HAP-1 (cell line): ENCODE measurements at regions not wholly inside any gene's neighbourhood (a gene's known extent, or its start where the extent isn't known, plus 50 kb on each side); places are given as distances from the start of the nearest gene placed in this dataset.
"Not testable (repeated sequence)": the region's sequence is repeated elsewhere in the genome, so short reads cannot be mapped to it uniquely, and the experiment has no call there.

Experiments
- DNase-seq, 2 experiments: peaks; one replicate each; pipeline ENCODE4 v3.0.0-alpha.2; 2016 to 2020; ENCODE audit warnings: low spot score in 2 of 2
- H3K27me3 ChIP-seq: fragments of 250-450 bp; sonication (Bioruptor Pico); 2 replicates; pipeline ENCODE4 v1.5.1; 2020; ENCODE audit warnings: low read depth, mild to moderate bottlenecking, moderate library complexity
- H3K36me3 ChIP-seq: fragments of 250-450 bp; sonication (Bioruptor Pico); replicated peaks from 2 replicates; pipeline ENCODE4 v1.5.1; 2020; ENCODE audit warnings: mild to moderate bottlenecking
- H3K4me1 ChIP-seq: fragments of 250-450 bp; sonication (Bioruptor Pico); 2 replicates; pipeline ENCODE4 v1.5.1; 2020; ENCODE audit warnings: mild to moderate bottlenecking
- H3K4me3 ChIP-seq: fragments of 250-450 bp; sonication (Bioruptor Pico); 2 replicates; pipeline ENCODE4 v1.5.1; 2020; ENCODE audit warnings: mild to moderate bottlenecking, moderate library complexity
- H3K9me3 ChIP-seq: fragments of 250-450 bp; sonication (Bioruptor Pico); 2 replicates; pipeline ENCODE4 v1.5.1; 2020; ENCODE audit warnings: mild to moderate bottlenecking, moderate library complexity
- in situ Hi-C: fragments of 300-500 bp; cut with MboI; formaldehyde crosslinking; loops from 3 replicates; pipeline ENCODE4 v1.14.3; 2020; ENCODE audit warnings: low sequenced_read_pairs, inconsistent platforms, mixed read lengths

DNA sequence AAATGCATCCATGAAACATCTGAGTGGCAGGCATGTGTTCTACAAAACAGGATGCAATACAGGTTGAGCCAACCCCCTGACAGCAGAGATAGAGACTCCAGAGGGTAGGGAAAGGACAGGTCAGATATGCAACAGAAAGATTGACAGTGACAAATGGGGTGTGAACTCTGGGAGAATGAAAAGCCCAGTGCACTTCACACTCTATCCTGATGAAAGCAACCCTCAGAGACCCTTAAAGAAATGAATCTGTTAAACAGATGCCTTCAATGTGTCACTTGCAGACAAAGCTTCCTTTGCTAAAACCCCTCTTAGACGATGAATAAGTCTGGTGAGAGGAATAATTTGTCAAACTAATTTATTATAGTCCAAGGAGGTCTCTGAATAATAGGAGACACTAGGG, 89.9 kb downstream of the RFPL4B start:
- no peaks in the 10 kb centered on the region for H3K27me3 ChIP-seq
- H3K4me3 ChIP-seq: no peak overlapping the region
- peaks cover 11% of the 10 kb centered on the region for H3K4me1 ChIP-seq
- DNase-seq: peak in 1 of 2 experiments; percentile 36
- H3K9me3 ChIP-seq: no peaks in the 10 kb centered on the region
- in situ Hi-C loops: no loop called here
- H3K36me3 ChIP-seq: no peaks in the 10 kb centered on the region

DNA sequence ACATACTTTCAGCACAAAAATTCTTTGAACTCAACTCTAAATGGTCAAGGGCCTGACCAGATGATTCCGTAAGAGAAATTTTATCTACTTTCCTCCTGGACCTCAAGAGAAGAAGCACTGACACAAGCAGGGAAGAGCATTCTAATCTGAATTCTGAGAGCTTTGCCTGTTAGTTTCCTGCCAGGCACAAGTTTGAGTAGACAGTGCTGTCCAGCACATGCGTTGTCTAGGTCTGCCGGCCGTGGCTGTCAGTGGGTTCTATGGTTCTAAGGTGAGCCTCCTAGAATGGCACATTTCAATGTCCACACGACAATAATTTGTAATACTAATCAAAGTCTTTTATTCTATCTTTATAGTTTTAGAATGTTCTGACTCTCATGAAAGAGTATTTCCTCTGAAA, 91.9 kb downstream of the RFPL4B start:
- Histone ChIP-seq H3K4me1 (peaks cover 6% of the 10 kb centered on the region), H3K9me3 (no peaks in the 10 kb centered on the region), H3K4me3 (no peak overlapping the region), H3K27me3 (no peaks in the 10 kb centered on the region), H3K36me3 (no peaks in the 10 kb centered on the region)
- DNase-seq: no peak
- in situ Hi-C loops: no loop called here

DNA sequence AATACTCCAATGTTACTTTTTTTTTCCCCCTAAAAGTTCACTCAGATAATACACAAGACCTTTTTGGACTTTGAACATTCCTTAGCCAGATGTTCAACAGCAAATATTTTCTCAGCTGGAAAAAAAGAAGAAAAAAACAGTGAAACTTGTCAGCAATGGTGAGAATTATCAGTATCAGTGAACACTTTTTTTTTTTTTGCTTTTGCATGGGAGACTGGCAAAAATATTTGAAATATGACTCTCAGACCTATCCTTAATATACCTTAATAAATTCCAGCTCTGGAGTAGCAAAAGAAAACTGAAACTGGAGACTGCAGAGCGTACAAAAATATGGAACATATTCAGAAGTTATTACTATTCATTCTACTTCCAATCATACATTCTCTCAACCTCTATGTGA, 92.3 kb downstream of the RFPL4B start:
- H3K27me3 ChIP-seq: no peaks in the 10 kb centered on the region
- no peaks in the 10 kb centered on the region for H3K36me3 ChIP-seq
- H3K9me3 ChIP-seq: no peaks in the 10 kb centered on the region
- in situ Hi-C loops: no loop called here
- H3K4me1 ChIP-seq: peaks cover 3% of the 10 kb centered on the region
- H3K4me3 ChIP-seq: no peak overlapping the region
- no peak for DNase-seq

DNA sequence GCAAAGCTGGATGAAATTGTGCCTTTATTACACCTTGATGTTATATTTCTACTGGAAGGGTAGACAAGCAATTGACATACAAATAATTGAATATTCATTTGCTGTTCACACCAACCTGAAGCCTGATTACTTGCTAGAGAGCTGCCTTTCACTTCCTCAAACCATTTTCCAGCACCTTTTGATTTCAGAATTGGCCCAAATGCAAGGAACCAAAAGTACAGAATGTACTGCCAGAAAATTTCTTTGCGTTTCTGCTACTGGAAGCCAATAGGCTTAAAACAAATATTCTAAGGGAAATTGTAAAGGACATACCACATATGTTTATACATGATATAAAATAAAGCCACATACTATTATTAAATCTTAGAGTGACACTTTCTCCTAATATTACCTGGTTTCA, 94.5 kb downstream of the RFPL4B start:
- H3K4me3 ChIP-seq: no peak overlapping the region
- H3K4me1 ChIP-seq: peaks cover 3% of the 10 kb centered on the region; the same call in 1 of the 2 replicates
- no peaks in the 10 kb centered on the region for H3K36me3 ChIP-seq
- in situ Hi-C loops: no loop called here
- no peaks in the 10 kb centered on the region for H3K9me3 ChIP-seq
- no peaks in the 10 kb centered on the region for H3K27me3 ChIP-seq
- no peak for DNase-seq

DNA sequence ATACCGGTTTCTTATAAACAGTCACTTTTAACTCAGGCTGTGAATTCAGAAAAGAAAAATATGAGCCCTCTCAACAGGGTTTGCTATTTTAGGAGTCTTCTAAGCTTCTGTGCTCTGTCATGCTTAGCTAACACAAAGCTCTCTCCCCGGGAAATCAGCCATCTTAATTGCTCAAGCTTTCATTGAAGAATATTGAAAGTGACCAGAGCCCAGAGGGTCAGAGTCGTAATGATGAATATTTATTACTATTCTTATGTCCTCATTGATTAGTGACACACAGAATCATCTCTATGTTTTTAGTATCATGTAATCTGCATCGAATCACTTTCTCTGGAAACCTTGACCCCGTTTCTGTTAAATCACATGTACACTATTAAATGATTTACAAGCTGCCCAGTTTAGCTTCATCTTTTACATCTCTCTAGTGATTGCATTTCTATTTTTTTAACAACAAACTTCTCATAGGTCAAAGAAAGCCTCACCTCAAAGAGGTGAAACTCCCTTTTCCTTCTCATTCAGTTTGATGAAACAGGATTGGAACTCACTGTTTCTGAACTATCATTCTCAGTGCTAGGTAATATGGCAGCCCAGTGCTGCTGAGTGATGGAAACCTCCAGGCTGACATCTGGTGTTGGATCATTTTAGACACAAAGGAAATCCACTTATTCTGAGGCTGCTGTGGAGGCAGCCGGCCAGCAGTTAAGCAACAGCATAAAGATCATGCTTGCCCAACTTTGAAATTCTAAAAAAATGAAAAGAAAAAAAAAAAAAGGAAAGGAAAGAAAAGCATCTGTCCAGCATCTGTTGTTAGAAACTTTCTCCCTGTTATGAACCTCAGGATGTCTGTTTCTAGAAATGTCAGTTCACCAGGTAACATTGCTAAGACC, 96.3 kb downstream of the RFPL4B start:
- H3K4me3 ChIP-seq: no peak overlapping the region
- H3K9me3 ChIP-seq: no peaks in the 10 kb centered on the region
- H3K27me3 ChIP-seq: no peaks in the 10 kb centered on the region
- in situ Hi-C loops: no loop called here
- no peak for DNase-seq
- no peaks in the 10 kb centered on the region for H3K36me3 ChIP-seq
- peaks cover 2% of the 10 kb centered on the region; the same call in 1 of the 2 replicates for H3K4me1 ChIP-seq

DNA sequence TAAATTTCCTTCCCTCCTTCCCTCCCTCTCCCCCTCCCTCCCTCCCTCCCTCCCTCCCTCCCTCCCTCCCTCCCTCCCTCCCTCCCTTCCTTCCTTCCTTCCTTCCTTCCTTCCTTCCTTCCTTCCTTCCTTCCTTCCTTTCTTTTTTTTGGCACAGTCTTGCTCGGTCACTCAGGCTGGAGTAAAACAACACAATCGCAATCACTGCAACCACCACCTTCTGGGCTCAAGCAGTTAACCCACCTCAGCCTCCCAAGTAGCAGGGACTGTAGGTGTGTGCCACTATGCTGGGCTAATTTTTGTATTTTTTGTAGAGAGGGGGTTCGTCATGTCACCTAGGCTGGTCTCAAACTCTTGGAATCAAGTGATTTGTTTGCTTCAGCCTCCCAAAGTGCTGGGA, 101.7 kb downstream of the RFPL4B start:
- H3K27me3 ChIP-seq, H3K4me3 ChIP-seq, H3K9me3 ChIP-seq, H3K36me3 ChIP-seq, in situ Hi-C loops, DNase-seq, H3K4me1 ChIP-seq: not testable (repeated sequence)

DNA sequence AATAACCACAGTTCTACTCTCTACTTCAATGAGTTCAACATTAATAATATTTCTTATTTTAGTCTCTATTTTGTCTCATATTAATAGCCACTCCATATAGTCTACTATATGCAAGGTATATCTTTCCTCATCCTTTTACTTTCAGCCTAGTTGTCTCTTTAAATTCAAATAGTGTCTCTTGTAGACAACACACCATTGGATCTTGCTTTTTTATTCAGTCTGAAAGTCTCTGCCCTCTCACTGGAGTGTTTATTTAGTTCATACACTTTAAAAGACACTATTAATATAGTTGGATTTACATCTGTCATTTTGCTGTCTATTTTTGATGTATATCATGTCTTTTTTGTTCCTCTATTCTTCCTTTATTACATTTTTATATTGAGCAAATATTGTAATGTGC, 103.5 kb downstream of the RFPL4B start:
- DNase-seq: no peak
- Histone ChIP-seq H3K36me3 (no peaks in the 10 kb centered on the region), H3K9me3 (no peaks in the 10 kb centered on the region), H3K4me3 (no peak overlapping the region), H3K4me1 (peaks cover 2% of the 10 kb centered on the region; the same call in 1 of the 2 replicates), H3K27me3 (no peaks in the 10 kb centered on the region)
- in situ Hi-C loops: no loop called here

DNA sequence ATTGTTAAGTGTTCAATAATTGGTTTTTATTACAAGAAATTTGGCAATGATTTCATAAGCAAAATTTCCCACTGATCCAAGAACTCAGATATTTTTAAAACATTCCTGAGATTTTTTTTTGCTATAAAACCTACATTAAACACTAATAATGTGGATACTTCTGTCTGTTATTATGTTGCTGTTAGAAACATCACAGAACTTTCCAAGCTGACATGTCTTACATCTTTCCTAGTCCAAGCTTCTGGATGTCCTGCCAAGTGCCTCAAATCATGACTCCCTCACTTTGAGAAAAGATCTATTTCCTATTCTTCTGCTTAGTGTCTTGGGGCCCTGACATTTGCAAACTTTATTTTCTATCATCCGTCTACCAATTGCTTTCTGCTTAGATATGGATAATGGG, 110.8 kb downstream of the RFPL4B start:
- H3K27me3 ChIP-seq: no peaks in the 10 kb centered on the region
- in situ Hi-C loops: no loop called here
- no peak overlapping the region for H3K4me3 ChIP-seq
- no peaks in the 10 kb centered on the region for H3K9me3 ChIP-seq
- no peak for DNase-seq
- no peaks in the 10 kb centered on the region for H3K36me3 ChIP-seq
- peaks cover 15% of the 10 kb centered on the region for H3K4me1 ChIP-seq

DNA sequence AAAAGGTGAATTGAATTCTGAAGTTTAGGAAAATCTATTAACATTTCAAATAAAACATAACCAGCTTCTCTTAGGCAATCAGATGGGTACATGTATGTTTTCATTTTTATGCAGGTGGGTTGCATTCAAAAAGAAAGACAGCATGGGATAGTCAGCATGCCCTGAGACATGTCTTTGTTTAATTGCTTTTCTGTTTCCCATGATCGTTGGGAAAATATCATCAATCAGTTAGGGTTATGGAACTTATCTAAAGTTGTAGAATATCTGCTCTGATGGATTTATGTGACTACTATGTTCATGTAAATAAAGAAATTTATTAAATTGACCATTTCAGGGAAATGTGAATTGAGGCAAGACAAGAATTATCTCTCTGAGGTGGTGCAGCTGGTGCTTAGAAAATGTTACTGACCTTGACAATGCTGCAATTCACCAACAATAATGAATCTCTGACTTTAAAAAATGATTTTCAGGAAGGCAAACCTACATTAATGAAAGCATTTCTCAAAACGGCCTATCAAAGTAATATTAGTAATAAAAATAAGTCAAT, 112.7 kb downstream of the RFPL4B start:
- Histone ChIP-seq H3K9me3 (no peaks in the 10 kb centered on the region), H3K27me3 (no peaks in the 10 kb centered on the region), H3K4me3 (no peak overlapping the region), H3K36me3 (no peaks in the 10 kb centered on the region), H3K4me1 (peaks cover 15% of the 10 kb centered on the region)
- no peak for DNase-seq
- in situ Hi-C loops: no loop called here

DNA sequence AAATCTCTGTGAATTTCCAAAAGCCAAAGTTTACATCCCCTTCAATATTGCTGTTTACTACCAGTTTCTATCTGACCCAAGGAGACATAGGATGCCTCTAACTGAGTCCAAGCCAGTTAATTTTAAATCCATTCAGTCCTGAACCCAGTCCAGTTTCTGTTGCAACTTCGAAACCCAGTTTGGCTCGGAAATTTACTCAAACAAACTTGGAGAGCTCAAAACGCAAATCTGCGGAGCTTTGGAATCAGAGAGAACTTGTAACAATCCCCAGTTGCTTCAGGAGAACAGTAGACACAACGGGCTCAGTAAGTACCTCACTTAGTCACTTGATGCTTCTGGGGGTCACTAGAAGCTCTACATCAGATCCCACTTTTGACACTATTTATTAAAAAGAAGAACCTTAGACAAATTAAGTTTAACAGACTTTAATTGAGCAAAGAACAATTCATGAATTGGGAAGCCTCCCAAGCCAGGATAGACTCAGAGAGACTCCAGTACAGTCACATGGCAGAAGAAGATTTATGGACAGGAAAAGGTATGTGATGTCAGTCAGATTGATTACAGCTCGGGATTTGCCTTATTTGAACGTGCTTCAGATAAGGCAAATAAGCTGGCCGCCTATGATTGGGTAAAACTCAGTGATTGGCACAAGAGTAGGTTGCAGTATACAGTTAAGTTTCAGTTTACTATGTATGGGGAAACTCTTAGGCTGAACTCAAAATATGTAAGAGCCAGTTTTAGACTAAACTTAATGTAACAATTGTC, 118.0 kb downstream of the RFPL4B start:
- peaks cover 18% of the 10 kb centered on the region for H3K4me1 ChIP-seq
- no peaks in the 10 kb centered on the region for H3K27me3 ChIP-seq
- H3K9me3 ChIP-seq: no peaks in the 10 kb centered on the region
- in situ Hi-C loops: no loop called here
- H3K4me3 ChIP-seq: no peak overlapping the region
- H3K36me3 ChIP-seq: no peaks in the 10 kb centered on the region
- DNase-seq: no peak

DNA sequence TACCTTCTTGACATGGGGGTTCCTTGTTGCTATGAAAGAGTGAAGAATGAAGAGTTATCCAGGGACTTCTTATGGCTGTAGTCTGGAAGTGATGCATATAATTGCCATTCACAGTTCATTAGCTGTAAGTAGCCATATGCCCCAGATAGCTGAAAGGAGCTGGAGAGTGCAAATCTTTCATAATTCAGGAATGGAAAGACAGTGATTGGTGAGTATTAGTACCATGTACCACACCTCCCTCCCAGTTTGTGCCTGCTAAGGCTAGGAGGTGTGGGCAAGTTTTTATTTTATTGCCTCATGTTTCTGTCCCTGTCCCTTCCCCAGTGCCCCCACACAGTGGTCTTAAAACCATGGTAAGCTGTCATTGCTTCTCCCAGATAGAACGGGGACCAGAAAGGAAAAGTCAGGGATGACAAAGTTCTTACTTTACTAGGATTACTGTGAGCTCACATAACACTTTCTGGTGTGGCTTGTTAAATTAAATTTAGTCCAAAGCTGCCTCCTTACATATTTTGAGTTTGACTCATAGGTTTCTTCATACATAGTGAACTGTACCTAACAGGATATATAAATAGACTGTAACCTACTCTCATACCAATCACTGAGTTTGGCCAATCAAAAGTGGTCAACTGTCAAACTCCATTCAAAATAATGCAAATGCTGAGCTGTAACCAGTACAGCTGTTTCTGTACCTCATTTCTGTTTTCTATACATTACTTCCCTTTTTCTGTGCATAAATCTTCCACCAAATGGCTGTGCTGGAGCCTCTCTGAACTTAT, 119.4 kb downstream of the RFPL4B start:
- Histone ChIP-seq H3K9me3 (no peaks in the 10 kb centered on the region), H3K4me3 (no peak overlapping the region), H3K27me3 (no peaks in the 10 kb centered on the region), H3K36me3 (no peaks in the 10 kb centered on the region), H3K4me1 (peaks cover 6% of the 10 kb centered on the region)
- no peak for DNase-seq
- in situ Hi-C loops: no loop called here

DNA sequence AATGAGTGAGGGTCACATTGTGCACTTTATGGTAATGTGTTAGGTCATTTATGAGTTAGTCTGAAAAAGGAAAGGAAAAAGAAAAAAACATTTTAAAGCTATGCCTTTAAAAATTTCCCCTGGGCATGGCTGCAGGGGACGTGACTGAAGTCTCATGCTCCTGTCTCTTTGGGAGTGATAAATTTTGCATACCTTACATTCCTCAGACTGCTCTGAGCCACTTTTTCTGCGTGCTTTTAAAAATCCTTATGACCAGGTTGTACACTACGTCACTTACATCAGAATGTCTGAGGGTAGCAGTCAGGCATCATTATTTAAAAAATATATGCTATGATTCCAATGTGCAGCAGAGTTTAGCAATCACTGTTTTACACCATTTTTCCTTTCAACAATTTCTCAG, 121.2 kb downstream of the RFPL4B start:
- DNase-seq: peak; percentile 35 to 51
- H3K36me3 ChIP-seq: no peaks in the 10 kb centered on the region
- H3K27me3 ChIP-seq: no peaks in the 10 kb centered on the region
- H3K9me3 ChIP-seq: no peaks in the 10 kb centered on the region
- peaks cover 3% of the 10 kb centered on the region for H3K4me1 ChIP-seq
- in situ Hi-C loops: no loop called here
- no peak overlapping the region for H3K4me3 ChIP-seq

DNA sequence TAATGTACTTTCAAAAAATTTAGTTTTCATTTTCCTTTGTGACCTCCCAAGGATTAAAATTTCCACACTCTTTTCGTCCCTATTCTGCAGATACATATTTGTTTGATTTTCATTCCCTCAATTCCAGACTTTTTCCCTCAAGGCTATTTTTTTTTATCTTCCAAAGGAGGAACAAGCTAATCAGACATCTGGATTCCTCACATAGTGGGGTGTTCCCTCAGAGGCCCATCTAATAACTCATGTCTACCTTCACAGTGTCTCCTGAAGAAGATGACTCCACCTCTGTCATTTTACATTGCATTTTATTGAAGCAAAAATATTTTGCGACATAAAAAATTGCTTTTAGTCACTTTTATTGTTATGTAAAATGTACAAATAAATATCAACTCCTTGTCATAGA, 122.2 kb downstream of the RFPL4B start:
- Histone ChIP-seq H3K36me3 (no peaks in the 10 kb centered on the region), H3K4me3 (no peak overlapping the region), H3K4me1 (peaks cover 3% of the 10 kb centered on the region), H3K27me3 (no peaks in the 10 kb centered on the region), H3K9me3 (no peaks in the 10 kb centered on the region)
- in situ Hi-C loops: no loop called here
- DNase-seq: no peak
